CD14-positive monocyte (primary cell): ENCODE measurements at regions not wholly inside any gene's neighbourhood (a gene's known extent, or its start where the extent isn't known, plus 50 kb on each side); places are given as distances from the start of the nearest gene placed in this dataset.

Experiments
- DNase-seq, 3 donors: peaks; one replicate each; pipeline ENCODE4 v3.0.0-alpha.2; 2011 to 2022
- H2AFZ ChIP-seq: 2 replicates; pipeline ENCODE4 v1.6.0; 2012; ENCODE audit warnings: mild to moderate bottlenecking, low read depth, low read length, inconsistent platforms; ENCODE audit not compliant: insufficient read depth, poor library complexity, severe bottlenecking
- H3K27ac ChIP-seq, 2 donors: 1 replicate in 1 of 2; 2 replicates in 1 of 2; pipeline ENCODE4 v1.5.1; 2012 to 2013; ENCODE audit warnings: low read length in 2 of 2, control low read depth in 1 of 2, inconsistent platforms in 1 of 2, low read depth in 1 of 2, mild to moderate bottlenecking in 1 of 2
- H3K27me3 ChIP-seq, 2 donors: one replicate each; pipeline versions ENCODE4 v1.6.0 to v1.6.1; 2011 to 2013; ENCODE audit warnings: low read length in 2 of 2; ENCODE audit not compliant: control insufficient read depth in 2 of 2, insufficient read depth in 2 of 2
- H3K36me3 ChIP-seq, 2 donors: replicated peaks in 1 of 2; 1 replicate in 1 of 2; 2 replicates in 1 of 2; pipeline versions ENCODE4 v1.5.1 to v1.6.1; 2012 to 2013; ENCODE audit warnings: low read length in 2 of 2, control low read depth in 1 of 2, inconsistent platforms in 1 of 2, mild to moderate bottlenecking in 1 of 2; ENCODE audit not compliant: insufficient read depth in 2 of 2, control insufficient read depth in 1 of 2
- H3K4me1 ChIP-seq, 2 donors: 1 replicate in 1 of 2; 2 replicates in 1 of 2; pipeline versions ENCODE4 v1.5.1 to v1.6.1; 2012 to 2013; ENCODE audit warnings: low read length in 2 of 2, control low read depth in 1 of 2, inconsistent platforms in 1 of 2, mild to moderate bottlenecking in 1 of 2, moderate library complexity in 1 of 2; ENCODE audit not compliant: insufficient read depth in 2 of 2, control insufficient read depth in 1 of 2
- H3K4me2 ChIP-seq: replicated peaks from 2 replicates; pipeline ENCODE3; 2012; ENCODE audit warnings: low read length, moderate library complexity, mild to moderate bottlenecking; ENCODE audit not compliant: poor library complexity, severe bottlenecking; ENCODE audit errors: extremely low read depth
- H3K4me3 ChIP-seq, 3 experiments: fragments of 200-600 bp in 1 of 3; sonication (generic) in 1 of 3; replicated peaks in 1 of 3; 1 replicate in 2 of 3; 2 replicates in 1 of 3; pipeline ENCODE4 v1.5.1; 2011 to 2013; ENCODE audit warnings: low read length in 3 of 3, mild to moderate bottlenecking in 3 of 3, control low read depth in 2 of 3, low read depth in 2 of 3, inconsistent platforms in 1 of 3, moderate library complexity in 1 of 3
- H3K79me2 ChIP-seq: 2 replicates; pipeline ENCODE4 v1.6.0; 2012; ENCODE audit warnings: mild to moderate bottlenecking, control low read depth, inconsistent platforms, low read length, moderate library complexity; ENCODE audit not compliant: insufficient read depth
- H3K9ac ChIP-seq: 2 replicates; pipeline ENCODE4 v1.6.0; 2017; ENCODE audit warnings: low read length, mild to moderate bottlenecking; ENCODE audit not compliant: insufficient read depth, poor library complexity, severe bottlenecking
- H3K9me3 ChIP-seq, 2 donors: replicated peaks in 1 of 2; 1 replicate in 1 of 2; 2 replicates in 1 of 2; pipeline versions ENCODE4 v1.5.1 to v1.6.1; 2012 to 2013; ENCODE audit warnings: low read length in 2 of 2, control low read depth in 1 of 2; ENCODE audit not compliant: control insufficient read depth in 1 of 2, insufficient read depth in 1 of 2
- H4K20me1 ChIP-seq: 2 replicates; pipeline ENCODE4 v1.6.0; 2012; ENCODE audit warnings: mild to moderate bottlenecking, low read length, control low read depth, moderate library complexity; ENCODE audit not compliant: insufficient read depth
- H3K27ac Mint-ChIP-seq, 7 donors: one replicate each; pipeline ENCODE4 v1.8.0; 2020; ENCODE audit warnings: mild to moderate bottlenecking in 7 of 7, mixed read lengths in 7 of 7, moderate library complexity in 6 of 7, inconsistent platforms in 2 of 7
- H3K27me3 Mint-ChIP-seq, 3 donors: one replicate each; pipeline ENCODE4 v1.8.0; 2021 to 2022; ENCODE audit warnings: low read depth in 3 of 3, mild to moderate bottlenecking in 3 of 3, mixed read lengths in 3 of 3, moderate library complexity in 3 of 3, inconsistent platforms in 1 of 3
- H3K36me3 Mint-ChIP-seq, 2 donors: one replicate each; pipeline ENCODE4 v1.8.0; 2020; ENCODE audit warnings: mixed read lengths in 2 of 2, inconsistent platforms in 1 of 2, mild to moderate bottlenecking in 1 of 2
- H3K4me1 Mint-ChIP-seq: one replicate; pipeline ENCODE4 v1.8.0; 2020; ENCODE audit warnings: mild to moderate bottlenecking, mixed read lengths
- H3K4me3 Mint-ChIP-seq, 2 donors: one replicate each; pipeline ENCODE4 v1.8.0; 2020; ENCODE audit warnings: mild to moderate bottlenecking in 2 of 2, mixed read lengths in 2 of 2, moderate library complexity in 1 of 2
- H3K9me3 Mint-ChIP-seq, 7 donors: one replicate each; pipeline ENCODE4 v1.8.0; 2020 to 2022; ENCODE audit warnings: mixed read lengths in 7 of 7, mild to moderate bottlenecking in 6 of 7, moderate library complexity in 6 of 7, inconsistent platforms in 2 of 7
- CTCF ChIP-seq: fragments of 200-600 bp; IDR thresholded peaks from one replicate; pipeline ENCODE4 v1.8.0; 2022; ENCODE audit warnings: antibody characterized with exemption, mild to moderate bottlenecking
- WGBS: methylation state at CpG from one replicate; pipeline ENCODE4 v1.1.5; 2013; ENCODE audit warnings: missing lambda C conversion rate; ENCODE audit not compliant: insufficient coverage; 5-methylcytosine and 5-hydroxymethylcytosine counted together
- intact Hi-C, 2 donors: fragments of 100-400 bp; cut with micrococcal nuclease; formaldehyde crosslinking; loops; one replicate each; pipeline versions ENCODE4 v1.15.0 to v1.15.1; 2023

- Histone ChIP-seq H2AFZ (no peak overlapping the region), H3K4me2 (no peak overlapping the region), H3K36me3 (no peaks in the 10 kb centered on the region), H3K27ac (no peak overlapping the region), H3K9me3 (no peaks in the 10 kb centered on the region), H3K27me3 (no peaks in the 10 kb centered on the region), H3K79me2 (no peaks in the 10 kb centered on the region), H4K20me1 (no peaks in the 10 kb centered on the region), H3K4me3 (no peak overlapping the region), H3K4me1 (no peaks in the 10 kb centered on the region), H3K9ac (no peak overlapping the region)
- no peaks in the 10 kb centered on the region for H3K36me3 Mint-ChIP-seq
- TF ChIP-seq CTCF: no peak
- peaks cover 0 to 3% (median 0%) of the 10 kb centered on the region in 7 donors for H3K9me3 Mint-ChIP-seq
- H3K4me1 Mint-ChIP-seq: no peaks in the 10 kb centered on the region
- 82% methylated on average over 5 of the region's 7 CpGs for WGBS
- no peak for DNase-seq
- intact Hi-C loops: no loop called here
- H3K4me3 Mint-ChIP-seq: no peak overlapping the region
- H3K27ac Mint-ChIP-seq: no peak overlapping the region
- peaks cover 0 to 2% (median 0%) of the 10 kb centered on the region in 3 donors for H3K27me3 Mint-ChIP-seq
Observed at GRCh38 chr18:32868406-32868805, 95.6 kb upstream of the KLHL14 start.

GRCh38 chr18:32867936-32868335, 95.1 kb upstream of the KLHL14 start:
- H3K4me3 Mint-ChIP-seq: no peak overlapping the region
- no peaks in the 10 kb centered on the region for H3K79me2 ChIP-seq
- no peak overlapping the region for H3K4me2 ChIP-seq
- H3K9ac ChIP-seq: no peak overlapping the region
- no peaks in the 10 kb centered on the region for H3K4me1 Mint-ChIP-seq
- TF ChIP-seq CTCF: no peak
- H3K27me3 Mint-ChIP-seq: peaks cover 0 to 2% (median 0%) of the 10 kb centered on the region in 3 donors
- no peaks in the 10 kb centered on the region for H3K36me3 ChIP-seq
- H3K27ac Mint-ChIP-seq: no peak overlapping the region
- H3K9me3 ChIP-seq: no peaks in the 10 kb centered on the region
- DNase-seq: no peak
- WGBS: 74% methylated on average over 4 of the region's 10 CpGs
- no peaks in the 10 kb centered on the region for H3K4me1 ChIP-seq
- H3K4me3 ChIP-seq: no peak overlapping the region
- H3K36me3 Mint-ChIP-seq: no peaks in the 10 kb centered on the region
- intact Hi-C loops: no loop called here
- H3K9me3 Mint-ChIP-seq: peaks cover 0 to 4% (median under 1%) of the 10 kb centered on the region in 7 donors
- no peaks in the 10 kb centered on the region for H3K27me3 ChIP-seq
- no peak overlapping the region for H2AFZ ChIP-seq
- H3K27ac ChIP-seq: no peak overlapping the region
- H4K20me1 ChIP-seq: no peaks in the 10 kb centered on the region
